A549 (cell line): ENCODE measurements at regions not wholly inside any gene's neighbourhood (a gene's known extent, or its start where the extent isn't known, plus 50 kb on each side); places are given as distances from the start of the nearest gene placed in this dataset.
A peak's percentile ranks its signal among the peaks of the same experiment; 100 is the strongest.

ENCODE experiments used
- ATAC-seq, 2 experiments: fragments of 200-7000 bp in 1 of 2; fragments of >200 bp in 1 of 2; cut with Nextera tagmentation in 1 of 2; cut with Tn5 transposase in 1 of 2; 3 replicates each; pipeline versions ENCODE4 v1.8.0 to v1.9.1; 2018 to 2020; ENCODE audit warnings: mild to moderate bottlenecking in 1 of 2, moderate library complexity in 1 of 2
- CTCF ChIA-PET: fragments of 300-600 bp; sonication (Branson Sonifier 250); formaldehyde crosslinking; extraction: SDS; loops from one replicate; lab custom pipeline; 2021; ENCODE audit warnings: antibody characterized with exemption, inconsistent platforms; lab: Yijun Ruan, JAX
- POLR2A ChIA-PET: fragments of 350-600 bp; formaldehyde crosslinking; extraction: SDS; loops from one replicate; lab custom pipeline; 2021; ENCODE audit warnings: antibody characterized with exemption, inconsistent platforms; lab: Yijun Ruan, JAX
- DNase-seq, 2 experiments: peaks; one replicate each; pipeline versions ENCODE4 v3.0.0 to v3.0.0-alpha.2; 2011 to 2016; ENCODE audit warnings: low read depth in 1 of 2, low spot score in 1 of 2
- FAIRE-seq: peaks from 2 replicates; lab custom pipeline; 2011; peaks lifted over from hg19 to GRCh38; lab: Jason Lieb, UNC
- H3K27ac ChIP-seq, 2 experiments: fragments of >200 bp; sonication (Bioruptor Twin); formaldehyde crosslinking; 3 replicates each; pipeline ENCODE4 v1.5.1; 2016 to 2017
- H3K4me1 ChIP-seq: fragments of >200 bp; sonication (Bioruptor Twin); formaldehyde crosslinking; 3 replicates; pipeline ENCODE4 v1.6.1; 2016
- H3K4me2 ChIP-seq: fragments of >200 bp; sonication (Bioruptor Twin); formaldehyde crosslinking; 3 replicates; pipeline ENCODE4 v1.6.1; 2016
- H3K4me3 ChIP-seq: fragments of >200 bp; sonication (Bioruptor Twin); formaldehyde crosslinking; 3 replicates; pipeline ENCODE4 v1.5.1; 2016
- H3K9me3 ChIP-seq: fragments of >200 bp; sonication (Bioruptor Twin); formaldehyde crosslinking; 3 replicates; pipeline ENCODE4 v1.6.1; 2016
- BHLHE40 ChIP-seq: IDR thresholded peaks from 2 replicates; pipeline ENCODE4 v1.6.1; 2012; ENCODE audit warnings: low read depth, low read length, inconsistent platforms
- CBX2 ChIP-seq: fragments of 200-600 bp; sonication (generic); IDR thresholded peaks from 2 replicates; pipeline ENCODE4 v1.6.1; 2016; ENCODE audit warnings: low read depth, mild to moderate bottlenecking, borderline replicate concordance
- CBX8 ChIP-seq: fragments of 200-600 bp; sonication (generic); IDR thresholded peaks from 2 replicates; pipeline ENCODE4 v1.6.1; 2016
- CEBPB ChIP-seq, 2 experiments: fragments of >200 bp in 1 of 2; sonication (Bioruptor Twin) in 1 of 2; formaldehyde crosslinking in 1 of 2; IDR thresholded peaks; 2 replicates each; pipeline ENCODE4 v1.6.1; 2012 to 2016
- CHD4 ChIP-seq: fragments of 200-600 bp; sonication (generic); IDR thresholded peaks from 2 replicates; pipeline ENCODE4 v1.6.1; 2016; ENCODE audit warnings: antibody characterized with exemption, mild to moderate bottlenecking, borderline replicate concordance
- CTCF ChIP-seq: fragments of >200 bp; sonication (Bioruptor Twin); formaldehyde crosslinking; IDR thresholded peaks from 3 replicates; pipeline ENCODE4 v1.5.1; 2016
- EHF ChIP-seq: fragments of 250-450 bp; sonication (Bioruptor Pico); IDR thresholded peaks from 2 replicates; pipeline ENCODE4 v1.5.0; 2020; ENCODE audit warnings: mild to moderate bottlenecking
- ESRRA ChIP-seq: fragments of 150-350 bp; IDR thresholded peaks from 2 replicates; pipeline ENCODE4 v1.6.1; 2014; ENCODE audit warnings: mild to moderate bottlenecking, low read length, borderline replicate concordance
- FOSB ChIP-seq: fragments of 250-450 bp; sonication (Bioruptor Pico); IDR thresholded peaks from 2 replicates; pipeline ENCODE4 v1.5.0; 2020; ENCODE audit warnings: mild to moderate bottlenecking, moderate library complexity
- FOSL2 ChIP-seq, 2 experiments: fragments of 450-650 bp in 1 of 2; fragments of >200 bp in 1 of 2; sonication (Bioruptor Twin) in 1 of 2; formaldehyde crosslinking; IDR thresholded peaks; 2 replicates each; pipeline versions ENCODE4 v1.5.0 to v1.6.1; 2016 to 2020; ENCODE audit warnings: mild to moderate bottlenecking in 1 of 2, moderate library complexity in 1 of 2
- HES2 ChIP-seq: fragments of >200 bp; sonication (Bioruptor Twin); formaldehyde crosslinking; IDR thresholded peaks from 2 replicates; pipeline ENCODE4 v1.6.1; 2016
- HEYL ChIP-seq: fragments of 250-450 bp; sonication (Bioruptor Pico); IDR thresholded peaks from 2 replicates; pipeline ENCODE4 v1.8.0; 2021; ENCODE audit warnings: mild to moderate bottlenecking, moderate library complexity
- HMGXB4 ChIP-seq: fragments of 250-450 bp; sonication (Bioruptor Pico); IDR thresholded peaks from 2 replicates; pipeline ENCODE4 v1.5.0; 2021; ENCODE audit warnings: mild to moderate bottlenecking, moderate library complexity, borderline replicate concordance
- HOXA7 ChIP-seq: fragments of 250-450 bp; sonication (Bioruptor Pico); IDR thresholded peaks from 2 replicates; pipeline ENCODE4 v1.5.0; 2020; ENCODE audit warnings: mild to moderate bottlenecking, moderate library complexity
- HOXB13 ChIP-seq: fragments of 250-450 bp; sonication (Bioruptor Pico); IDR thresholded peaks from 2 replicates; pipeline ENCODE4 v1.5.0; 2020; ENCODE audit warnings: low read depth, mild to moderate bottlenecking, moderate library complexity
- JUN ChIP-seq, 2 experiments: fragments of >200 bp; sonication (Bioruptor Twin); formaldehyde crosslinking; IDR thresholded peaks; 2 replicates in 1 of 2; 3 replicates in 1 of 2; pipeline ENCODE4 v1.6.1; 2016 to 2017
- MAFK ChIP-seq: fragments of 450-650 bp; IDR thresholded peaks from 2 replicates; pipeline ENCODE4 v1.6.1; 2014; ENCODE audit not compliant: partially characterized antibody
- MAX ChIP-seq: IDR thresholded peaks from 2 replicates; pipeline ENCODE4 v1.6.1; 2012
- MAZ ChIP-seq: fragments of 150-350 bp; IDR thresholded peaks from 2 replicates; pipeline ENCODE4 v1.6.1; 2014; ENCODE audit warnings: antibody characterized with exemption, low read depth, low read length, borderline replicate concordance
- MYC ChIP-seq: IDR thresholded peaks from 2 replicates; pipeline ENCODE4 v1.6.1; 2012; ENCODE audit warnings: mild to moderate bottlenecking, inconsistent platforms, low read length, improper control_type of control experiment, borderline replicate concordance
- NPAS2 ChIP-seq: fragments of 250-450 bp; sonication (Bioruptor Pico); IDR thresholded peaks from 2 replicates; pipeline ENCODE4 v1.8.0; 2022; ENCODE audit warnings: mild to moderate bottlenecking, moderate library complexity, borderline replicate concordance
- RAD21 ChIP-seq, 2 experiments: fragments of >200 bp in 1 of 2; sonication (Bioruptor Twin) in 1 of 2; formaldehyde crosslinking in 1 of 2; IDR thresholded peaks in 1 of 2; conservative IDR thresholded peaks in 1 of 2; 2 replicates in 1 of 2; 3 replicates in 1 of 2; pipeline ENCODE4 v1.6.1; 2012 to 2018; ENCODE audit warnings: inconsistent platforms in 1 of 2
- RFX5 ChIP-seq: fragments of 450-650 bp; IDR thresholded peaks from 2 replicates; pipeline ENCODE4 v1.7.1; 2014; ENCODE audit warnings: antibody characterized with exemption, mild to moderate bottlenecking, moderate library complexity
- TP53 ChIP-seq: fragments of 250-450 bp; sonication (Bioruptor Pico); IDR thresholded peaks from 2 replicates; pipeline ENCODE4 v1.5.0; 2021; ENCODE audit warnings: mild to moderate bottlenecking, moderate library complexity
- ZC3H11A ChIP-seq: fragments of 450-650 bp; IDR thresholded peaks from 2 replicates; pipeline ENCODE4 v1.6.1; 2014; ENCODE audit warnings: antibody characterized with exemption, mild to moderate bottlenecking
- ZFP36 ChIP-seq: fragments of 450-650 bp; IDR thresholded peaks from 2 replicates; pipeline ENCODE4 v1.6.1; 2014; ENCODE audit warnings: borderline replicate concordance; ENCODE audit not compliant: partially characterized antibody
- WGBS: methylation state at CpG from one replicate; pipeline ENCODE4 v1.1.6; 2017; ENCODE audit errors: missing lambda C conversion rate; 5-methylcytosine and 5-hydroxymethylcytosine counted together

GRCh38 chr2:43034242-43034619 is 192.2 kb downstream of the ZFP36L2 start:
- CTCF ChIA-PET = interaction anchor here (0.6 to 1.5 kb wide), 4 partner anchors 9 to 59 kb away, joined by 3 to 4 read pairs (median 4); no protein-coding TSS in a partner anchor
- H3K4me3 ChIP-seq = no peak overlapping the region
- FAIRE-seq = no peak
- H3K4me1 ChIP-seq = peaks cover 10% of the 10 kb centered on the region; the same call in 2 of the 3 replicates
- TF ChIP-seq BHLHE40 (no peak), MAX (no peak), HEYL (no peak), FOSL2 (IDR thresholded peaks at IDR 0.05) (no peak), FOSL2 (CRISPR knock-in tag; IDR thresholded peaks at IDR 0.05) (no peak), MYC (no peak), ZC3H11A (no peak), EHF (CRISPR knock-in tag) (no peak), HES2 (no peak), FOSB (CRISPR knock-in tag) (no peak), ESRRA (no peak), CEBPB (IDR thresholded peaks at IDR 0.05) (no peak), CHD4 (no peak), MAFK (no peak), CTCF (no peak), CBX2 (no peak), HOXB13 (CRISPR knock-in tag) (no peak), JUN (IDR thresholded peaks at IDR 0.05) (no peak), RFX5 (no peak), CBX8 (no peak)
- no peaks in the 10 kb centered on the region for H3K9me3 ChIP-seq
- H3K4me2 ChIP-seq = no peak overlapping the region
- H3K27ac ChIP-seq = no peak overlapping the region
- no peak for DNase-seq
- POLR2A ChIA-PET = no interaction called here
- 93% methylated on average over 2 of the region's 2 CpGs for WGBS
- ATAC-seq = no peak

- no peak overlapping the region for H3K4me3 ChIP-seq
- peaks cover 10% of the 10 kb centered on the region; the same call in 2 of the 3 replicates for H3K4me1 ChIP-seq
- POLR2A ChIA-PET = no interaction called here
- peak; percentile 9 for TF ChIP-seq ZFP36
- no peak for TF ChIP-seq MAZ
- TF ChIP-seq HOXA7 (CRISPR knock-in tag) = no peak
- TF ChIP-seq HMGXB4 (CRISPR knock-in tag) = no peak
- no peak for TF ChIP-seq NPAS2 (CRISPR knock-in tag)
- TF ChIP-seq TP53 (CRISPR knock-in tag) = no peak
- no peak for TF ChIP-seq MAX
- no peak for TF ChIP-seq RAD21 (conservative IDR thresholded peaks at IDR 0.05 in 1 of 2, IDR thresholded peaks at IDR 0.05 in 1 of 2)
- TF ChIP-seq, all 56 proteins: peak for 1
- ATAC-seq (no peak), DNase-seq (no peak), FAIRE-seq (no peak)
- Histone ChIP-seq H3K4me2 (no peak overlapping the region), H3K27ac (no peak overlapping the region; a peak in 1 of 6 replicates), H3K9me3 (no peaks in the 10 kb centered on the region)
- CTCF ChIA-PET = interaction anchor here (0.6 to 1.5 kb wide), 3 partner anchors 8 to 48 kb away, joined by 3 to 4 read pairs (median 4); no protein-coding TSS in a partner anchor
- 93% methylated on average over 13 of the region's 13 CpGs for WGBS
Measured at GRCh38 chr2:43033466-43034241, 192.8 kb downstream of the ZFP36L2 start.
